Activated CD4-positive, alpha-beta memory T cell treated with anti-CD3 and anti-CD28 coated beads for 36 hours (primary cell): ENCODE measurements at regions not wholly inside any gene's neighbourhood (a gene's known extent, or its start where the extent isn't known, plus 50 kb on each side); places are given as distances from the start of the nearest gene placed in this dataset.
"Not testable (repeated sequence)": the region's sequence is repeated elsewhere in the genome, so short reads cannot be mapped to it uniquely, and the experiment has no call there.

ENCODE experiments used
- CTCF ChIA-PET: fragments of 350-600 bp; sonication (Branson Sonifier 250); formaldehyde crosslinking; loops from one replicate; lab custom pipeline; 2021; ENCODE audit warnings: antibody characterized with exemption, inconsistent platforms; lab: Charles Lee
- POLR2A ChIA-PET: fragments of 350-600 bp; sonication (Branson Sonifier 250); formaldehyde crosslinking; loops from one replicate; lab custom pipeline; 2021; ENCODE audit warnings: antibody characterized with exemption; lab: Charles Lee
- DNase-seq: peaks from one replicate; pipeline ENCODE4 v3.0.0-alpha.2; 2020
- H3K27ac Mint-ChIP-seq: one replicate; pipeline ENCODE4 v1.8.0; 2021; ENCODE audit warnings: mixed read lengths
- H3K27me3 Mint-ChIP-seq: one replicate; pipeline ENCODE4 v1.8.0; 2021; ENCODE audit warnings: mixed read lengths
- H3K36me3 Mint-ChIP-seq: one replicate; pipeline ENCODE4 v1.8.0; 2021; ENCODE audit warnings: mixed read lengths
- H3K4me1 Mint-ChIP-seq: one replicate; pipeline ENCODE4 v1.8.0; 2021; ENCODE audit warnings: low read depth, mixed read lengths
- H3K4me3 Mint-ChIP-seq: one replicate; pipeline ENCODE4 v1.8.0; 2021; ENCODE audit warnings: mild to moderate bottlenecking, mixed read lengths
- H3K9me3 Mint-ChIP-seq: one replicate; pipeline ENCODE4 v1.8.0; 2021; ENCODE audit warnings: mixed read lengths
- intact Hi-C: fragments of 100-400 bp; cut with micrococcal nuclease; formaldehyde crosslinking; loops from one replicate; pipeline ENCODE4 v1.15.1; 2023

- Mint-ChIP-seq H3K36me3 (no peaks in the 10 kb centered on the region), H3K4me1 (peaks cover 3% of the 10 kb centered on the region), H3K4me3 (no peak overlapping the region), H3K27me3 (peaks cover 25% of the 10 kb centered on the region), H3K27ac (no peak overlapping the region), H3K9me3 (no peaks in the 10 kb centered on the region)
- CTCF ChIA-PET: no interaction called here
- POLR2A ChIA-PET: no interaction called here
- intact Hi-C loops: no loop called here
- DNase-seq: no peak
Observed at GRCh38 chr15:96052572-96053030, 277.9 kb upstream of the NR2F2 start.

DNA sequence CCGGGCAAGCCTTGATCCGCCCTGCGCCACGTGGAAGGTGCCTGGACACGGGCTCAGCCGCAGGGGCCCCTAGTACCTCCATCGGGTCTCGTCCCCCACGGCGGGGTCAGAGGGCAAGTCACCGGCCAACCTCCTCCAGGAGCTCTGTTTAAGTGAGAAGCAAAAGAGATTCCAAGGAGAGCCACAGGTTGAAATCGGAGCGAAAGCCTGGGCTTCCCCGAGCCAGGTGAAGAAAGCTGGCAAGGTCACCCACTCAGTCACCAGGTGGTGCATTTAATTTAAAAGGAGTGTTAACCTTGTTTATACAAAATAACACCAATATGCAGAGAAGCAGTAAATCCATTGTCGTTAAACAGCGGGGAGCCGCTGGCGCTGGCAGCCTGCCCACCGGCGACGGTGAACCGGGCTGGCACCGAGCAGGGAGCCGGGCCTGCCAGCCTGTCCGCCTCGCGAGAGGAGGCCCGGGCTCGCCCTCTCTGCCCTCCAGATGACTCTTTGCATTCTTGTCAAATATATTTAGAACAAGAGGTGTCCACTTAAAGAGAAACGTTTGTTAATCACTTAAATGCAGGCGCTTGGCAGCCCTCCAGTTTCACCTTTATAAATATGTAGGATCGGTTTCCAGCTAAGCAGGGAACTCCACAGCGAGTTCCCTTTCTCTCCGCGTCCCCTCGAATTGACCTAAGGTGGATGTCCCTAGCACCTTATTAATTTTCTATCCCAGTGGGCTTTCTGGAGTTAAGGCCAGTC is 277.3 kb upstream of the NR2F2 start:
- DNase-seq: no peak

GRCh38 chr15:96053781-96054428 is 276.6 kb upstream of the NR2F2 start:
- Mint-ChIP-seq H3K27ac (no peak overlapping the region), H3K4me1 (peaks cover 3% of the 10 kb centered on the region), H3K36me3 (no peaks in the 10 kb centered on the region), H3K27me3 (peaks cover 26% of the 10 kb centered on the region), H3K4me3 (no peak overlapping the region), H3K9me3 (no peaks in the 10 kb centered on the region)
- CTCF ChIA-PET: no interaction called here
- POLR2A ChIA-PET: no interaction called here
- intact Hi-C loops: no loop called here
- DNase-seq: no peak

More for the DNA sequence above, 277.3 kb upstream of the NR2F2 start:
- Mint-ChIP-seq H3K27ac (no peak overlapping the region), H3K36me3 (no peaks in the 10 kb centered on the region), H3K4me1 (peaks cover 3% of the 10 kb centered on the region), H3K9me3 (no peaks in the 10 kb centered on the region), H3K27me3 (peaks cover 25% of the 10 kb centered on the region), H3K4me3 (no peak overlapping the region)
- ChIA-PET CTCF (no interaction called here), POLR2A (no interaction called here)
- intact Hi-C loops: no loop called here

GRCh38 chr15:96054621-96055020 is 275.9 kb upstream of the NR2F2 start:
- H3K4me1 Mint-ChIP-seq: peaks cover 3% of the 10 kb centered on the region
- H3K4me3 Mint-ChIP-seq: no peak overlapping the region
- no peaks in the 10 kb centered on the region for H3K36me3 Mint-ChIP-seq
- peaks cover 26% of the 10 kb centered on the region for H3K27me3 Mint-ChIP-seq
- H3K27ac Mint-ChIP-seq: no peak overlapping the region
- intact Hi-C loops: no loop called here
- POLR2A ChIA-PET: no interaction called here
- CTCF ChIA-PET: no interaction called here
- no peak for DNase-seq
- no peaks in the 10 kb centered on the region for H3K9me3 Mint-ChIP-seq

DNA sequence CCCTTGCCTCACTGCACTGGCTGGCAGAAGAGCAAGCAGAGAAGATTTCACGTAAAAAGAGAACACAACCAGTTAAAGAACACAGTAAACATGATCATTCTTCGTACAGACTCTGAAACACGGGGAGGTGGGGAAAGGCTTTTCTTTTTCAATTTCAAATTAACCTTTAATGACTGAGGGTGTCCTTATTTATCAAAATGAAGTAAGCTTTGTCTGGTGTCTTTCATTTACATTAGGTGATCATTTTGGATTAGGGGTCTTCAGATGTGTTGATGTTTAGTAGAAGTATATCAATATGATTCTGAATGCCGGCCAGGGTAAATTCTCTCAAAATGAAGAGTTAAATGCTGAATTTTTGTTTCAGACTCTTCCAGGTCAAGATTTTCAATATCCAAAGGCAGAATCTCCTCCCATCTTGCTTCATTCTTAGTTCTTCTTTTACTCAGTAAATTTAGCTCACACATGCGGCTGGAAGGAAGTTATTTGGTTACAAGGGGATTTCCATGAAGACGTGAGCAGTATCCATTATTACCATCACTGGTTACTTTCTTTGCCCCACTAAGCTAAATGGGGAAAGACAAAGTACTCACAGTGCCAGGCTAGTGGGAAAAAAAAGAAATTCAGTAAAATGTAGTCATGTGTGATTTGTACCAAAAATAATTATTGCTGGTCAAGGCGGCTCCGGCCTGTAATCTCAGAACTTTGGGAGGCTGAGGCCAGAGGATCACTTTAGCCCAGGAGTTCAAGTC is 272.2 kb upstream of the NR2F2 start:
- H3K4me3 Mint-ChIP-seq: no peak overlapping the region
- peaks cover 14% of the 10 kb centered on the region for H3K27me3 Mint-ChIP-seq
- H3K27ac Mint-ChIP-seq: no peak overlapping the region
- H3K4me1 Mint-ChIP-seq: peaks cover 3% of the 10 kb centered on the region
- DNase-seq: no peak
- intact Hi-C loops: no loop called here
- ChIA-PET POLR2A (no interaction called here), CTCF (no interaction called here)
- peaks cover 12% of the 10 kb centered on the region for H3K9me3 Mint-ChIP-seq
- no peaks in the 10 kb centered on the region for H3K36me3 Mint-ChIP-seq

DNA sequence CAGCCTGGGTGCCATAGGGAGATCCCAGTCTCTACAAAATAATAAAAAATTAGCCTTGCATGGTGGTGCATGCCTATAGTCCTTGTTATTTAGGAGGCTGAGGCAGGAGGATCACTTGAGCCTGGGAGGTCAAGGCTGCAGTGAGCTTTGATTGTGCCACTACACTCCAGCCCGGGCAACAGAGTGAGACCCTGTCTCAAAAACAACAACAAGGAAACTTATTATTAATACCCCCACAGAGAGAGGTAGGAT is 271.7 kb upstream of the NR2F2 start:
- CTCF ChIA-PET, H3K4me3 Mint-ChIP-seq, POLR2A ChIA-PET, H3K27ac Mint-ChIP-seq, DNase-seq, H3K36me3 Mint-ChIP-seq, H3K4me1 Mint-ChIP-seq, intact Hi-C loops: not testable (repeated sequence)
- peaks cover 10% of the 10 kb centered on the region for H3K27me3 Mint-ChIP-seq
- peaks cover 12% of the 10 kb centered on the region for H3K9me3 Mint-ChIP-seq

GRCh38 chr15:96060591-96060990 is 269.9 kb upstream of the NR2F2 start:
- CTCF ChIA-PET: not testable (repeated sequence)

GRCh38 chr15:96064351-96064756 is 266.1 kb upstream of the NR2F2 start:
- Mint-ChIP-seq H3K36me3 (no peaks in the 10 kb centered on the region), H3K4me3 (no peak overlapping the region), H3K9me3 (peaks cover 14% of the 10 kb centered on the region), H3K27me3 (peaks cover 2% of the 10 kb centered on the region), H3K4me1 (no peaks in the 10 kb centered on the region), H3K27ac (no peak overlapping the region)
- ChIA-PET POLR2A (no interaction called here), CTCF (no interaction called here)
- intact Hi-C loops: no loop called here
- DNase-seq: no peak

More at GRCh38 chr15:96060591-96060990, 269.9 kb upstream of the NR2F2 start:
- POLR2A ChIA-PET, H3K36me3 Mint-ChIP-seq, H3K4me1 Mint-ChIP-seq, H3K4me3 Mint-ChIP-seq, intact Hi-C loops, H3K27me3 Mint-ChIP-seq, DNase-seq, H3K27ac Mint-ChIP-seq: not testable (repeated sequence)
- H3K9me3 Mint-ChIP-seq: peaks cover 14% of the 10 kb centered on the region

DNA sequence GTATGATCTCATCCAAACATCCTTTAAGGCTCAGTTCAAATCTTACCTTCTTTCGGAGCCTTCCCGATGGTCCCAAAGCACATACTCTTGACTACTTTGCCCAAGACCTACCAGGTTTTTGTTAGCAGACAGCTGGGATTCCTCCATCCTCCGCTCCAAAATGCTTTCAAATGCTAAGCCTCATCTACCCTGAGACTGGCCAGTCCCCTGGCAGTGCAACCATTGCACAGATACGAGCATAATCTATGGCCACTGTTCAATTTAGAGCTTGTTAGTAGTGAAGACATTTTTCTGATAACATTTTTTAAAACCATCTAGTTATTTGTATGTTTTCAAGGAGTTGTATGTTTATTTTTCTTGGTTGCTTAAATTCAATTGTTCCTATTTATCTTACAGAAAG is 264.4 kb upstream of the NR2F2 start:
- ChIA-PET POLR2A (no interaction called here), CTCF (no interaction called here)
- peaks cover 2% of the 10 kb centered on the region for H3K9me3 Mint-ChIP-seq
- no peaks in the 10 kb centered on the region for H3K36me3 Mint-ChIP-seq
- no peak for DNase-seq
- no peak overlapping the region for H3K27ac Mint-ChIP-seq
- intact Hi-C loops: no loop called here
- no peaks in the 10 kb centered on the region for H3K4me1 Mint-ChIP-seq
- H3K27me3 Mint-ChIP-seq: peaks cover 2% of the 10 kb centered on the region
- H3K4me3 Mint-ChIP-seq: no peak overlapping the region

DNA sequence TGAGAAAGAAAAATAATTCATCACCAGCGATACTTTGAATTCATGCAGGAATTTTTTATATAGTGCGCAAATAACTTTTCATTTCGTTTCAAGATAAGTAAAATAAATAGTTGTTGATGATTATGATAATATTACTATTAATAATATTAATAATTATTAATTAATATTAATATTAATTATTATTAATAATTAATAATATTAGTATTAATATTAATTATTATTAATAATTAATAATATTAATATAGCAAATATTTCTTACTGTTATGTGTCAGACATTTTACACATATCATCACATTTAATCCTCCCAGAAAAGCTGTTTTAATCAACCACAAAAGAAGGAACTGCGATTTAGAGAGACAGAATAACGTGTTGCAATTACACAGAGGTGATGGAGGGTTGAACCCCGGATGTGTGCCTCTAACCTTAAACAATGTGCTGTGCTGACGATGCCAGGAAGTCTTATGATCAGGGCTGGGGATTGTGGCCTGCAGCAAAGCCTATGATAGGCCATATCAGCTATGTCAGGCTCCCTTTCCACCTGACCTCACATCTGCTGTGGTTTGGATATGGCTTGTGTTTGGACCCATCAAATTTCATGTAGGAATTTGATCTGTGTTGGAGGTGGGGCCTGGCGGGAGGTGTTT is 263.5 kb upstream of the NR2F2 start:
- H3K36me3 Mint-ChIP-seq: no peaks in the 10 kb centered on the region
- H3K4me1 Mint-ChIP-seq: no peaks in the 10 kb centered on the region
- no peak overlapping the region for H3K4me3 Mint-ChIP-seq
- no peak for DNase-seq
- POLR2A ChIA-PET: no interaction called here
- no peak overlapping the region for H3K27ac Mint-ChIP-seq
- peaks cover 2% of the 10 kb centered on the region for H3K9me3 Mint-ChIP-seq
- intact Hi-C loops: no loop called here
- peaks cover 2% of the 10 kb centered on the region for H3K27me3 Mint-ChIP-seq
- CTCF ChIA-PET: no interaction called here

GRCh38 chr15:96067677-96068076 is 262.8 kb upstream of the NR2F2 start:
- Mint-ChIP-seq H3K4me3 (no peak overlapping the region), H3K9me3 (peaks cover 2% of the 10 kb centered on the region), H3K4me1 (no peaks in the 10 kb centered on the region), H3K27ac (no peak overlapping the region), H3K36me3 (no peaks in the 10 kb centered on the region), H3K27me3 (peaks cover 2% of the 10 kb centered on the region)
- ChIA-PET POLR2A (no interaction called here), CTCF (no interaction called here)
- DNase-seq: no peak
- intact Hi-C loops: no loop called here

- ChIA-PET POLR2A (no interaction called here), CTCF (no interaction called here)
Observed at GRCh38 chr15:96068897-96069296, 261.6 kb upstream of the NR2F2 start.

More at GRCh38 chr15:96068897-96069296, 261.6 kb upstream of the NR2F2 start:
- intact Hi-C loops: no loop called here
- Mint-ChIP-seq H3K4me1 (no peaks in the 10 kb centered on the region), H3K9me3 (peaks cover 2% of the 10 kb centered on the region), H3K36me3 (no peaks in the 10 kb centered on the region), H3K4me3 (no peak overlapping the region), H3K27ac (no peak overlapping the region), H3K27me3 (peaks cover 2% of the 10 kb centered on the region)
- no peak for DNase-seq
